Astrocyte (in vitro differentiated cells and primary cell): ENCODE measurements at regions not wholly inside any gene's neighbourhood (a gene's known extent, or its start where the extent isn't known, plus 50 kb on each side); places are given as distances from the start of the nearest gene placed in this dataset.

Experiments used
- EZH2 ChIP-seq: IDR thresholded peaks from 2 replicates; pipeline ENCODE4 v1.6.1; 2012; ENCODE audit warnings: mild to moderate bottlenecking, low read length, inconsistent platforms; ENCODE audit not compliant: insufficient read depth
- TF ChIP-seq, protein P1 (sequence below): IDR thresholded peaks from 2 replicates; pipeline ENCODE4 v1.5.1; 2011; ENCODE audit warnings: low read depth, mild to moderate bottlenecking, inconsistent platforms, low read length, moderate library complexity; ENCODE audit not compliant: insufficient read depth

DNA sequence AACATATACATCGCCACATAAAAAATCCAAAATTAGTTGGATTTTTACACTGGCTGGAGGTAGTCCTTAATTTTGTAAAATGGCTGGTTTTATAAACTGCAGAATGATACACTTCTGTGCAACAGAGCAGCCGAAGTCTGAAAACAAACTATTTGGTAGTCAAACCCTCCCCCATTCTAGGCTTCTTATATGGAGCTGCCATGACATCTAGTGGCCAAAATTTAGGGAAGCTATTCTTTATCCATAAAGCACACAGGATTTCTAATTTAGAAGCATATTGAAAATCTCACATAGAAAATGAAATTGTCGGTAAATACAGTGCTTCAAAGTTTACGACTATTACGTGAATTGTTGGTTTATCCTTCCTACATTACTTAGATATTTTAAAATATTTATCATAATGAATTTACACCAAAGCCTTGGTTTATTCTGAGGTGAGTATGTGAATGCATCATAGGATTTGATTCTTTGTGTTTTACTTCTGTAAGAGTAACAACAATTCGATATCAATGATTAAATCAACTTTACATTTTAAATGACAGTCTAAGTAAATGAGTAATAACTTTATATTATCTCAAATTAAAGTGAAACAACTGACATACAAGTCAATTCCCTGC lies 113.4 kb upstream of the FAM241A start:
- TF ChIP-seq, protein P1, sequence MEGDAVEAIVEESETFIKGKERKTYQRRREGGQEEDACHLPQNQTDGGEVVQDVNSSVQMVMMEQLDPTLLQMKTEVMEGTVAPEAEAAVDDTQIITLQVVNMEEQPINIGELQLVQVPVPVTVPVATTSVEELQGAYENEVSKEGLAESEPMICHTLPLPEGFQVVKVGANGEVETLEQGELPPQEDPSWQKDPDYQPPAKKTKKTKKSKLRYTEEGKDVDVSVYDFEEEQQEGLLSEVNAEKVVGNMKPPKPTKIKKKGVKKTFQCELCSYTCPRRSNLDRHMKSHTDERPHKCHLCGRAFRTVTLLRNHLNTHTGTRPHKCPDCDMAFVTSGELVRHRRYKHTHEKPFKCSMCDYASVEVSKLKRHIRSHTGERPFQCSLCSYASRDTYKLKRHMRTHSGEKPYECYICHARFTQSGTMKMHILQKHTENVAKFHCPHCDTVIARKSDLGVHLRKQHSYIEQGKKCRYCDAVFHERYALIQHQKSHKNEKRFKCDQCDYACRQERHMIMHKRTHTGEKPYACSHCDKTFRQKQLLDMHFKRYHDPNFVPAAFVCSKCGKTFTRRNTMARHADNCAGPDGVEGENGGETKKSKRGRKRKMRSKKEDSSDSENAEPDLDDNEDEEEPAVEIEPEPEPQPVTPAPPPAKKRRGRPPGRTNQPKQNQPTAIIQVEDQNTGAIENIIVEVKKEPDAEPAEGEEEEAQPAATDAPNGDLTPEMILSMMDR, result peak; percentile 74
- TF ChIP-seq EZH2, result no peak
